ENCODE measurements at regions not wholly inside any gene's neighbourhood (a gene's known extent, or its start where the extent isn't known, plus 50 kb on each side); places are given as distances from the start of the nearest gene placed in this dataset.

GRCh38 chr11:95605271-95605940, 184.2 kb downstream of the FAM76B start:
- TF ChIP-seq CTCF (IDR thresholded peaks at IDR 0.05; ENCODE audit: insufficient read depth, low read length, missing control alignments) = no peak
- no peak for DNase-seq (ENCODE audit: low read depth, low spot score)
- ChIA-PET POLR2A (no interaction called here), CTCF (no interaction called here)
- H3K4me3 ChIP-seq (ENCODE audit: low read depth, low read length) = no peak overlapping the region

- H3K4me3 ChIP-seq (ENCODE audit: low read depth, low read length) = no peak overlapping the region
- POLR2A ChIA-PET = no interaction called here
- CTCF ChIA-PET = no interaction called here
- TF ChIP-seq CTCF (IDR thresholded peaks at IDR 0.05; ENCODE audit: insufficient read depth, low read length, missing control alignments) = no peak
- DNase-seq (ENCODE audit: low read depth, low spot score) = no peak
Measured at GRCh38 chr11:95599959-95600586, 189.5 kb downstream of the FAM76B start.

- ChIA-PET POLR2A (interaction anchor here (1.0 to 1.1 kb wide), 2 partner anchors 96 to 107 kb away, joined by 3 to 5 read pairs; no protein-coding TSS in a partner anchor), CTCF (interaction anchor here (1.1 to 1.5 kb wide), 3 partner anchors 12 to 445 kb away, joined by 3 read pairs; no protein-coding TSS in a partner anchor)
- peak; percentile 57 for DNase-seq (ENCODE audit: low read depth, low spot score)
- no peak for TF ChIP-seq CTCF (IDR thresholded peaks at IDR 0.05; ENCODE audit: insufficient read depth, low read length, missing control alignments)
- H3K4me3 ChIP-seq (ENCODE audit: low read depth, low read length) = no peak overlapping the region
Measured at GRCh38 chr11:95595973-95596489, 193.6 kb downstream of the FAM76B start.

GRCh38 chr11:95595541-95595940, 194.0 kb downstream of the FAM76B start:
- CTCF ChIA-PET = interaction anchor here (1.1 to 1.5 kb wide), 3 partner anchors 12 to 445 kb away, joined by 3 read pairs; no protein-coding TSS in a partner anchor
- POLR2A ChIA-PET = interaction anchor here (1.0 to 1.1 kb wide), 2 partner anchors 95 to 107 kb away, joined by 3 to 5 read pairs; no protein-coding TSS in a partner anchor
- no peak for DNase-seq (ENCODE audit: low read depth, low spot score)
- no peak for TF ChIP-seq CTCF (IDR thresholded peaks at IDR 0.05; ENCODE audit: insufficient read depth, low read length, missing control alignments)
- no peak overlapping the region for H3K4me3 ChIP-seq (ENCODE audit: low read depth, low read length)

- ChIA-PET CTCF (interaction anchor here (1.5 to 1.6 kb wide), 2 partner anchors 9 to 113 kb away, joined by 3 to 6 read pairs; no protein-coding TSS in a partner anchor), POLR2A (no interaction called here)
- TF ChIP-seq CTCF (IDR thresholded peaks at IDR 0.05; ENCODE audit: insufficient read depth, low read length, missing control alignments) = no peak
- H3K4me3 ChIP-seq (ENCODE audit: low read depth, low read length) = no peak overlapping the region
- no peak for DNase-seq (ENCODE audit: low read depth, low spot score)
Measured at GRCh38 chr11:95593111-95593510, 196.5 kb downstream of the FAM76B start.

- no peak for DNase-seq (ENCODE audit: low read depth, low spot score)
- ChIA-PET POLR2A (no interaction called here), CTCF (interaction anchor here (1.5 to 1.6 kb wide), 2 partner anchors 10 to 114 kb away, joined by 3 to 6 read pairs; no protein-coding TSS in a partner anchor)
- no peak for TF ChIP-seq CTCF (IDR thresholded peaks at IDR 0.05; ENCODE audit: insufficient read depth, low read length, missing control alignments)
- H3K4me3 ChIP-seq (ENCODE audit: low read depth, low read length) = no peak overlapping the region
Measured at GRCh38 chr11:95592471-95592870, 197.1 kb downstream of the FAM76B start.
